ENCODE measurements at regions not wholly inside any gene's neighbourhood (a gene's known extent, or its start where the extent isn't known, plus 50 kb on each side); places are given as distances from the start of the nearest gene placed in this dataset.

- no peak for DNase-seq (ENCODE audit: low read depth)
Observed at GRCh38 chr12:127300075-127300474, 966.9 kb upstream of the TMEM132C start.

GRCh38 chr12:127300753-127301152 is 966.2 kb upstream of the TMEM132C start:
- no peak for DNase-seq (ENCODE audit: low read depth)

DNA sequence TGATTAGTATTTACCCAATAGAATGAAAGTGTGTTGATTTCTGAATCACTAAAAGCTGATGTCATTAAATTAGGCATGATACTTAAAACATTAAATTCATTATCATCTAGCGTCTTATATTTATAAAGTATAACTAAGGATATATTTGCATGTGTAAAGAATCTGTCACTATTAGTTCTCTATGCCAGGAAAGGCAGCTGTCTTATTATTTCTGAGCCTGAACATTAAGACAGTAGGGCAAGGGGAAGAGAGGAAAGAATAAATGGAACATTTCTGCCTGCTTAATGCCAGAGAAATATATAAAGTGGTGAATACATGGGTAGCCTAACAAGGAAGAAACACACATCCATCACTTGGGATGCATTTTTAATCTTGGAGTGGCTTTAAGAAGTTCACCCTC is 965.1 kb upstream of the TMEM132C start:
- DNase-seq (ENCODE audit: low read depth): no peak

- no peak for DNase-seq (ENCODE audit: low read depth)
Observed at GRCh38 chr12:127304751-127305725, 961.9 kb upstream of the TMEM132C start.

DNA sequence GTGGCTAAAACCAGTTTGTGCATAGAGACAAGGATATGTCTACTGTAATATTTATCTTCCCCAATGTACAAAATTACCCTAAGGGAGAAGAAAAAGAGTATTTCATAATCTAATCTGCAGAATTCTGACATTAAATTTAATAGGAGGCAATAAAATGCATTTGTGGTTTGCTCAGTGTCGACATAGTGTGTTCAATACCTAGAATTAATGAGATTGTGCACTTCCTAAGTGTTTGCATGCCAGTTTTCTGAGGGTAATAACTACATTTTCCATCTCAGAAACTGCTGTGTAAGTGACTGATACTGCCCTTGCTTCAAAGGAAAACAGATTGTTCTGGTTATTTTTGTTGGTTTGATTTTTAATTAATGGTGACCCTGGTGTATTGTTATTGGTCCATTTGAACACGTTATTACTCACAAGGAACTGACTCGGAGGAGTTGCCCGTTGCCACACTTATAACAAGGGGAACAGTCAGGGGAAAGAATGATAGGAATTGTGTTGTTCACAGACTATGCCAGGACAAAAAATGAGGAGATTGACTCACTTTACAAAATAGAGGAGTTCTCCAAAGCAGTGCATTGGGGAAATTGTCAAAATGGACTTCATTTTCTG is 960.3 kb upstream of the TMEM132C start:
- no peak for DNase-seq (ENCODE audit: low read depth)

GRCh38 chr12:127307528-127307927 is 959.4 kb upstream of the TMEM132C start:
- no peak for DNase-seq (ENCODE audit: low read depth)

GRCh38 chr12:127308148-127308547 is 958.8 kb upstream of the TMEM132C start:
- no peak for DNase-seq (ENCODE audit: low read depth)

DNA sequence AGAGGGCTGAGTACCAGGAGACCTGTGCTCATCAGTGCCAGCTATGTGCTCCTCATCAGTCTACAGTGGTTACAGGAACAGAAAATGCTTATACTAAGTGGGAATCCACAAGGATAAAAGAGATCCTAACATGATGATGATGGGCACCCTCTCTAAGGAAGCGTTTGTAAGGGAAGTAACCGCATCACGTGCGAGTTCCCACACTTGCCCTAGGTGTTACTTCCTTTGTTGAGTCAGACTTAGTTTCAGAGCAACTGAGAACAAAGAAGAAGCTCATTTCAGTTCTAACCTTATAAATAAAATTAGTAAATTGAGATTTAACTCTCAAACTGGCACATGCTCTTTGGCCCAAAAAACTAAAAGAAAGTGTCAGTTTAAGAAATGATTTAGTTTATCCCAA is 956.4 kb upstream of the TMEM132C start:
- no peak for DNase-seq (ENCODE audit: low read depth)

GRCh38 chr12:127311720-127312364 is 955.1 kb upstream of the TMEM132C start:
- no peak for DNase-seq (ENCODE audit: low read depth)

DNA sequence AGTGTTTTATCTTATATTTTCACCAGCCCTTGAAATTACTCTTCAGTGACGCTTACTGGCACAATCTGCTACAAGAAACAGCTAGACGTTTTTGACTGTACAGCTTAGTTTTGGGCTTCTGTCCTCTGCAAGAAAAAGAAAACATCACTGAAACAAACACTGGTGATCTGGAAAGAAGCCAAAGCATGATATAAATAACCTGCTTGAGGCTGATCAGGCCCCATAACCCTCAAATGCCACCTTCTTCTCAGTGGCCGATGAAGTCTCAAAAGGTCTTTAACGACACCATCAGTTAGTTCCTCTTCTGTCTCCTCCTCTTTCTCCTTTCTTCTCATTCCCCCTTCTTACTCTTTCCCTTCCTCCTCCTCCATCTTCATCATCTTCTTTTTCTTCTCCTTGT is 942.3 kb upstream of the TMEM132C start:
- no peak for DNase-seq (ENCODE audit: low read depth)

GRCh38 chr12:127327986-127328385 is 939.0 kb upstream of the TMEM132C start:
- no peak for DNase-seq (ENCODE audit: low read depth)

DNA sequence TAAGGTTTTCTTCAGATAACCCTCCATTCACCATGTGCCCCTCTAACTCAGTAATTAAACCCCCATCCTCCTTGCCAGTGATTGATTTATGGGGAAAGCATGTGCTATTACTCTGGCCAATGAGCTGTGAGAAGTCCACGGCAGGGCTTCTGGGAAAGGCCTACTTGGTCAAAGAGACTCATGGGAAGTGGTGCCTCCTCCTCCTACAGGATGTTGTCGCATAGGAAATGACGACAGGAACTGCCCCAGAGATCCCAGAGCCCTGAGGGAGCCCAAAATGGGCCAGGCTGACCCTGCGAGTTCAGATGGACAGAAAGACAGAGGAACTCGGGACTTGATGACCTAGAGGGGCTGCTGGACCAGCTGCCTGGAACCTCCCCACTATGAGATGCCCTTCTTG is 938.1 kb upstream of the TMEM132C start:
- no peak for DNase-seq (ENCODE audit: low read depth)

DNA sequence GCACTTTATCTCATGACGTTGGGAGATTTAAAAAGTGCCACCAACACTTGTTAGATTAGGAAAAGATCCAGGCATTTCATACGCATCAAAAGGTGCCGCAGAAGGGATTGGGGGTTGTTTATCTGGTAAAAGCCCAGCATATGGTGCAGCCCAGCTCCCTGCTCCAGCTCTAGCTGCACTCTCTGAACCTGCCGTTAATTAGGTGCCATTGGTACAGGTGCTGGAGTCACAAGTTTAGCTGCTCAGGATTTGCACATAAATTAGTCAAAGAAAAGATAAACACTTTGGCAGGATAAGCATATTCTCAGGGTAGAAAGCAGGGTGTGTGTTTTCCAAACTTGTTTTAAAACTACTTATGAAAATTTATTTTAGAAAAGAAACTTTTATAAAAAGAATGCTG is 932.6 kb upstream of the TMEM132C start:
- DNase-seq (ENCODE audit: low read depth): no peak

GRCh38 chr12:127334912-127335644 is 931.9 kb upstream of the TMEM132C start:
- DNase-seq (ENCODE audit: low read depth): no peak

GRCh38 chr12:127336416-127336815 is 930.6 kb upstream of the TMEM132C start:
- DNase-seq (ENCODE audit: low read depth): no peak

GRCh38 chr12:127339065-127339464 is 927.9 kb upstream of the TMEM132C start:
- no peak for DNase-seq (ENCODE audit: low read depth)

GRCh38 chr12:127340381-127340780 is 926.6 kb upstream of the TMEM132C start:
- no peak for DNase-seq (ENCODE audit: low read depth)

GRCh38 chr12:127342861-127343260 is 924.1 kb upstream of the TMEM132C start:
- no peak for DNase-seq (ENCODE audit: low read depth)

DNA sequence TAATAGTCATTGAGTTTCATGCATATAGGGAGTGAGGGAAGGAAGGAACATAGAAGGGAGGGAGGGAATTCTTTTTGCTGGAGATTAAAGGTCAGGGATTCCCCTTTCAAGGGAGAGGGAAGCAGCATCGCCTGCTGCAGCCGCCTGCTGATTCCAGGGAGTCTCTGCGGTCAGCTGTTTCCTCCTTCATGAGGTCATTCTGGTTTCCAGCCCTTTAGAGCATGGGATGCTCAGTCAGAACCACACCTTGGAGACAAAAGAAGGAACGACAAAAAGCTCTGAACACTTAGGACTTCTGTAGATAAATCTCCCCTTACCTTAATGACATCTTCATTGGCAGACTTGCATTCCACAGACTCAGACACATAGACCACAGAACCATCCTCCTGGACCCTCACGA is 923.0 kb upstream of the TMEM132C start:
- DNase-seq (ENCODE audit: low read depth): no peak

GRCh38 chr12:127351481-127352010 is 915.4 kb upstream of the TMEM132C start:
- no peak for DNase-seq (ENCODE audit: low read depth)

- no peak for DNase-seq (ENCODE audit: low read depth)
Observed at GRCh38 chr12:127355061-127355841, 911.7 kb upstream of the TMEM132C start.

All from HS-27A (cell line).